ENCODE measurements at regions not wholly inside any gene's neighbourhood (a gene's known extent, or its start where the extent isn't known, plus 50 kb on each side); places are given as distances from the start of the nearest gene placed in this dataset.

DNA sequence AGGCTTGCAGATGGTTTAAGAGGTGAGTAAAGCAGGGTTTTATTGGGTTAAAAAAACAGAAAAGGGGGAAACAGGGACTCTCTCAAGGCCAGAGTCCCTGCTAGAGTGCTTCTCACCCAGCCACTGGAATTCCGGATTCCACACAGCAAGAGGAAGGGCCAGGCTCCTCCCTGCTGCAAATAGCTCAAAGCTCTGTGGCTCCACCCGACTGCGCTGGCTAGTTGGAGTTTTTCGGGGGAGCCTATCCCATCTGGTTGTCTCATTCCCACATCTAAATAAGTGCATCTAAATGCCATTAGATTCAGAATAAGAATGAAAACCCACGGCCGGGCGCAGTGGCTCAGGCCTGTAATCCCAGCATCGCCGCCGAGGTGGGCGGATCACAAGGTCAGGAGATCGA, 791.5 kb downstream of the SLC16A7 start:
- no peak overlapping the region for H3K4me3 ChIP-seq
- in situ Hi-C loops (cut with MboI) (no loop called here), intact Hi-C loops (cut with micrococcal nuclease) (no loop called here)
- DNase-seq (ENCODE audit: extremely low read depth in 1 of 4, low spot score in 3 of 4) = no peak
- H3K9ac ChIP-seq (ENCODE audit: insufficient read depth in 1 of 2, low read depth in 2 of 2, low read length in 2 of 2) = no peak overlapping the region
- no peaks in the 10 kb centered on the region for H3K9me1 ChIP-seq (ENCODE audit: control insufficient read depth, insufficient read depth, low read length)
- ChIA-PET CTCF (ENCODE audit: low intra/inter-chr PET ratio) (no interaction called here), POLR2A (interaction anchor here (0.6 kb wide), 1 partner anchor 132 kb away, joined by 3 read pairs; no protein-coding TSS in a partner anchor)
- TF ChIP-seq RBM34 (IDR thresholded peaks at IDR 0.05; ENCODE audit: borderline replicate concordance, insufficient read depth, low read length) (no peak), JUNB (CRISPR knock-in tag; conservative IDR thresholded peaks at IDR 0.05) (no peak), HDAC6 (IDR thresholded peaks at IDR 0.05; ENCODE audit: low read depth, low read length) (no peak), SMARCE1 (IDR thresholded peaks at IDR 0.05) (no peak), DNMT1 (IDR thresholded peaks at IDR 0.05) (no peak), PHF8 (IDR thresholded peaks at IDR 0.05; ENCODE audit: borderline replicate concordance, low read length) (no peak), DACH1 (IDR thresholded peaks at IDR 0.05; ENCODE audit: partially characterized antibody) (no peak), XRCC3 (IDR thresholded peaks at IDR 0.05) (no peak), ZNF639 (CRISPR knock-in tag; conservative IDR thresholded peaks at IDR 0.05 in 1 of 2, IDR thresholded peaks at IDR 0.05 in 1 of 2) (no peak), ETV6 (IDR thresholded peaks at IDR 0.05; ENCODE audit: borderline replicate concordance in 1 of 2, low read depth in 2 of 2, low read length in 1 of 2) (no peak), ETV6 (CRISPR knock-in tag; IDR thresholded peaks at IDR 0.05; ENCODE audit: borderline replicate concordance) (no peak), CXXC5 (CRISPR knock-in tag; IDR thresholded peaks at IDR 0.05) (no peak), NRF1 (conservative IDR thresholded peaks at IDR 0.05 in 1 of 2, IDR thresholded peaks at IDR 0.05 in 1 of 2) (no peak), ZNF184 (CRISPR knock-in tag; IDR thresholded peaks at IDR 0.05) (no peak), CBX1 (IDR thresholded peaks at IDR 0.05; ENCODE audit: low read depth) (no peak)
- TF ChIP-seq, protein P1, sequence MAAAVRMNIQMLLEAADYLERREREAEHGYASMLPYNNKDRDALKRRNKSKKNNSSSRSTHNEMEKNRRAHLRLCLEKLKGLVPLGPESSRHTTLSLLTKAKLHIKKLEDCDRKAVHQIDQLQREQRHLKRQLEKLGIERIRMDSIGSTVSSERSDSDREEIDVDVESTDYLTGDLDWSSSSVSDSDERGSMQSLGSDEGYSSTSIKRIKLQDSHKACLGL (CRISPR knock-in tag; IDR thresholded peaks at IDR 0.05; ENCODE audit: borderline replicate concordance, poor library complexity, severe bottlenecking) = no peak
- TF ChIP-seq, protein P2, sequence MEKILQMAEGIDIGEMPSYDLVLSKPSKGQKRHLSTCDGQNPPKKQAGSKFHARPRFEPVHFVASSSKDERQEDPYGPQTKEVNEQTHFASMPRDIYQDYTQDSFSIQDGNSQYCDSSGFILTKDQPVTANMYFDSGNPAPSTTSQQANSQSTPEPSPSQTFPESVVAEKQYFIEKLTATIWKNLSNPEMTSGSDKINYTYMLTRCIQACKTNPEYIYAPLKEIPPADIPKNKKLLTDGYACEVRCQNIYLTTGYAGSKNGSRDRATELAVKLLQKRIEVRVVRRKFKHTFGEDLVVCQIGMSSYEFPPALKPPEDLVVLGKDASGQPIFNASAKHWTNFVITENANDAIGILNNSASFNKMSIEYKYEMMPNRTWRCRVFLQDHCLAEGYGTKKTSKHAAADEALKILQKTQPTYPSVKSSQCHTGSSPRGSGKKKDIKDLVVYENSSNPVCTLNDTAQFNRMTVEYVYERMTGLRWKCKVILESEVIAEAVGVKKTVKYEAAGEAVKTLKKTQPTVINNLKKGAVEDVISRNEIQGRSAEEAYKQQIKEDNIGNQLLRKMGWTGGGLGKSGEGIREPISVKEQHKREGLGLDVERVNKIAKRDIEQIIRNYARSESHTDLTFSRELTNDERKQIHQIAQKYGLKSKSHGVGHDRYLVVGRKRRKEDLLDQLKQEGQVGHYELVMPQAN (IDR thresholded peaks at IDR 0.05; ENCODE audit: borderline replicate concordance) = no peak
- no peaks in the 10 kb centered on the region for H3K4me1 ChIP-seq (replicated peaks in 1 of 2; ENCODE audit: control insufficient read depth in 2 of 2, insufficient read depth in 2 of 2, low read length in 2 of 2)
- no peak for FAIRE-seq
- H2AFZ ChIP-seq (ENCODE audit: low read depth, low read length) = peak overlapping the region; percentile 59; the same call in 1 of the 2 replicates
- peak; percentile 33; the same call in 1 of the 3 replicates for ATAC-seq
- BruUV-seq (replicated peaks) = no TSS peak
- H3K27ac ChIP-seq (ENCODE audit: extremely low read depth, low read depth, low read length) = no peak overlapping the region
- WGBS (ENCODE audit: insufficient coverage, low coverage, missing lambda C conversion rate) = 7% methylated on average over 7 of the region's 12 CpGs
- no peak overlapping the region for H3K4me2 ChIP-seq (ENCODE audit: insufficient read depth, low read length)
- no peaks in the 10 kb centered on the region for H3K27me3 ChIP-seq (ENCODE audit: control insufficient read depth in 2 of 2, insufficient read depth in 2 of 2, low read length in 2 of 2)
- no peaks in the 10 kb centered on the region for H4K20me1 ChIP-seq (replicated peaks; ENCODE audit: control insufficient read depth, insufficient read depth, low read length)
- H3K36me3 ChIP-seq (ENCODE audit: control insufficient read depth, insufficient read depth, low read length) = no peaks in the 10 kb centered on the region
- no peaks in the 10 kb centered on the region for H3K79me2 ChIP-seq (ENCODE audit: control insufficient read depth, insufficient read depth, low read length)
- no peaks in the 10 kb centered on the region for H3K9me3 ChIP-seq (replicated peaks; ENCODE audit: control insufficient read depth, insufficient read depth, low read depth, low read length)

Data from K562 (cell line).